Glomerular visceral epithelial cell (primary cell): ENCODE measurements at regions not wholly inside any gene's neighbourhood (a gene's known extent, or its start where the extent isn't known, plus 50 kb on each side); places are given as distances from the start of the nearest gene placed in this dataset.

Source experiments
- DNase-seq: peaks from one replicate; pipeline ENCODE4 v3.0.0-alpha.2; 2016; ENCODE audit errors: extremely low spot score

- no peak for DNase-seq
Measured at GRCh38 chr12:58988643-58989344, 68.5 kb upstream of the LRIG3 start.

- DNase-seq = no peak
Measured at GRCh38 chr12:58981961-58982360, 61.7 kb upstream of the LRIG3 start.

- no peak for DNase-seq
Measured at GRCh38 chr12:58980768-58981167, 60.5 kb upstream of the LRIG3 start.

GRCh38 chr12:58978717-58979116 lies 58.4 kb upstream of the LRIG3 start:
- no peak for DNase-seq

GRCh38 chr12:58977476-58977875 lies 57.2 kb upstream of the LRIG3 start:
- DNase-seq = no peak

GRCh38 chr12:58976146-58976545 lies 55.8 kb upstream of the LRIG3 start:
- no peak for DNase-seq
